Common myeloid progenitor, CD34-positive (primary cell): ENCODE measurements at regions not wholly inside any gene's neighbourhood (a gene's known extent, or its start where the extent isn't known, plus 50 kb on each side); places are given as distances from the start of the nearest gene placed in this dataset.
"Not testable (repeated sequence)": the region's sequence is repeated elsewhere in the genome, so short reads cannot be mapped to it uniquely, and the experiment has no call there.

Experiments used
- CTCF ChIA-PET: fragments of 350-600 bp; sonication (Branson Sonifier 250); formaldehyde crosslinking; loops from one replicate; lab custom pipeline; 2021; ENCODE audit warnings: antibody characterized with exemption; lab: Charles Lee
- POLR2A ChIA-PET: fragments of 350-600 bp; sonication (Branson Sonifier 250); formaldehyde crosslinking; loops from one replicate; lab custom pipeline; 2021; ENCODE audit warnings: antibody characterized with exemption; lab: Charles Lee
- DNase-seq, 3 donors: peaks; one replicate each; pipeline versions ENCODE4 v3.0.0 to v3.0.0-alpha.2; 2013
- H3K27ac ChIP-seq, 2 experiments: 1 replicate in 1 of 2; 2 replicates in 1 of 2; pipeline ENCODE4 v1.7.0; 2013; ENCODE audit warnings: inconsistent platforms in 2 of 2, low read length in 2 of 2, mild to moderate bottlenecking in 2 of 2, low read depth in 1 of 2, moderate library complexity in 1 of 2; ENCODE audit not compliant: severe bottlenecking in 2 of 2, insufficient read depth in 1 of 2, poor library complexity in 1 of 2
- H3K27me3 ChIP-seq, 5 experiments: replicated peaks in 2 of 5; 1 replicate in 3 of 5; 2 replicates in 2 of 5; pipeline versions ENCODE4 v1.6.1 to v1.7.0; 2013; ENCODE audit warnings: low read length in 4 of 5, mild to moderate bottlenecking in 2 of 5, moderate library complexity in 2 of 5, inconsistent platforms in 1 of 5; ENCODE audit not compliant: insufficient read depth in 5 of 5, control insufficient read depth in 4 of 5
- H3K36me3 ChIP-seq, 4 experiments: 1 replicate in 2 of 4; 2 replicates in 2 of 4; pipeline versions ENCODE4 v1.6.1 to v1.7.0; 2013; ENCODE audit warnings: low read length in 3 of 4, control low read depth in 1 of 4, mild to moderate bottlenecking in 1 of 4; ENCODE audit not compliant: control insufficient read depth in 4 of 4, insufficient read depth in 4 of 4
- H3K4me1 ChIP-seq, 4 experiments: 1 replicate in 3 of 4; 2 replicates in 1 of 4; pipeline versions ENCODE4 v1.6.1 to v1.7.1; 2013; ENCODE audit warnings: low read length in 3 of 4, mild to moderate bottlenecking in 3 of 4, control low read depth in 1 of 4, inconsistent platforms in 1 of 4, moderate library complexity in 1 of 4; ENCODE audit not compliant: control insufficient read depth in 4 of 4, insufficient read depth in 4 of 4; ENCODE audit errors: control extremely low read depth in 1 of 4
- H3K4me3 ChIP-seq, 7 experiments: 1 replicate in 4 of 7; 2 replicates in 3 of 7; pipeline versions ENCODE4 v1.5.1 to v1.7.0; 2013; ENCODE audit warnings: mild to moderate bottlenecking in 7 of 7, low read length in 6 of 7, moderate library complexity in 6 of 7, inconsistent platforms in 2 of 7, low read depth in 2 of 7, control low read depth in 1 of 7; ENCODE audit not compliant: insufficient read depth in 4 of 7, control insufficient read depth in 1 of 7; ENCODE audit errors: extremely low read depth in 1 of 7
- H3K9me3 ChIP-seq, 5 experiments: 1 replicate in 4 of 5; 2 replicates in 1 of 5; pipeline versions ENCODE4 v1.6.1 to v1.7.1; 2013; ENCODE audit warnings: low read length in 4 of 5, mild to moderate bottlenecking in 2 of 5, inconsistent platforms in 1 of 5, low read depth in 1 of 5, moderate library complexity in 1 of 5; ENCODE audit not compliant: control insufficient read depth in 4 of 5, insufficient read depth in 2 of 5; ENCODE audit errors: control extremely low read depth in 1 of 5
- WGBS: methylation state at CpG from one replicate; pipeline ENCODE4 v1.1.5; 2013; ENCODE audit not compliant: insufficient coverage; 5-methylcytosine and 5-hydroxymethylcytosine counted together

DNA sequence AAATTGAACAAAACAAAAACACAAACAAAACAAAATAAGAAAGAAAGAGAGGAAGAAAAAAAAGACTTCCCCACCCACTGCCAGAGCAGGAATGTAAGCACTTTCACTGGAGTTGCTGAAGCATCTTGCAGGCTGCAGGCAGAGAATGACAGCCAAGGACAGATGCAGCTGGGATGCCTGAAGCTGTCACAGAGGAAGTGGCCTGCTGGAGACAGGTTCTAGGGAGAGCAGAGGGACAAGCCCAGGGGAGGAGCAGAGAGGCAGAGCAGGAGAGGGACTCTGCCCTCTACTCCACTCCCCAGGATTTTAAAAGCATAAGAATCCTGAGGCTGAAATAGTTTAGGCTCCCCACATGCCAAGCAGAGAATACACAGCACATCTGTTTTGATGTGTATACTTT is 326.2 kb downstream of the TUSC7 start:
- no peaks in the 10 kb centered on the region for H3K36me3 ChIP-seq
- ChIA-PET CTCF (interaction anchor here (0.9 to 1.9 kb wide), 3 partner anchors 14 to 404 kb away, joined by 3 to 7 read pairs (median 4); no protein-coding TSS in a partner anchor), POLR2A (no interaction called here)
- H3K4me3 ChIP-seq: no peak overlapping the region
- H3K27me3 ChIP-seq: no peaks in the 10 kb centered on the region
- peaks cover 0 to 17% (median 5%) of the 10 kb centered on the region in 4 experiments for H3K4me1 ChIP-seq
- no peak overlapping the region for H3K27ac ChIP-seq
- H3K9me3 ChIP-seq: no peaks in the 10 kb centered on the region
- no peak for DNase-seq

DNA sequence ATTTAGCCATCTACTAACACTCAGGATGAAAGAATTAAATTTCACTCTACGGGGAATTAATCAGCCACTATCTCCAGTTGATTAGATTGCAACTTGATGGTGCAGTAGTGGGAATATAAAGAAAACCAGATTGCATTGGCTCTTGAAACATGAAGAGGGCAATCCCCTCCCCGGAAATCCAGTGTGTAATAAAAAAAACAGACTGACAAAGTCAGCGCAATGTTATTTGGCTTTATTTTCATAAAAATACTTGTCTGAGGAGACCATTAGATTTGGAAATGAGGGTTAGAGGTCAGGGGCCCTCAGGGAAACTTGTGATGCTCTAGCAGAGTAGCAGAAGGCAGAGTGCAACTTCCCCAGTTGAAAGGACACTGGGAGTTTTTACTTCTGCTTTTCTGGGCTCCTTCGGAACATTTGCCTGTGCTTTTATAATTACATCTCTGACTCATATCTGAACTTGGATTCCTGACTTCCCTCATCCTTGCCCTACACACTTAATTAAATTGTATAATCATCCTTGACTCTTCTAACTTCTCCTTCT is 326.8 kb downstream of the TUSC7 start:
- Histone ChIP-seq H3K36me3 (no peaks in the 10 kb centered on the region), H3K27ac (no peak overlapping the region), H3K4me1 (peaks cover 0 to 17% (median 5%) of the 10 kb centered on the region in 4 experiments), H3K9me3 (no peaks in the 10 kb centered on the region), H3K4me3 (no peak overlapping the region), H3K27me3 (no peaks in the 10 kb centered on the region)
- ChIA-PET POLR2A (no interaction called here), CTCF (interaction anchor here (1.9 to 2.9 kb wide), 3 partner anchors 15 to 23 kb away, joined by 6 to 9 read pairs (median 7); no protein-coding TSS in a partner anchor)
- peak; percentile 64 to 92 (median 91) for DNase-seq
- WGBS: 7% methylated on average over 2 of the region's 4 CpGs

GRCh38 chr3:117045143-117045542 is 335.6 kb downstream of the TUSC7 start:
- H3K27ac ChIP-seq: no peak overlapping the region
- no peaks in the 10 kb centered on the region for H3K9me3 ChIP-seq
- no peak for DNase-seq
- ChIA-PET POLR2A (no interaction called here), CTCF (no interaction called here)
- no peaks in the 10 kb centered on the region for H3K27me3 ChIP-seq
- no CpG with 5 or more reads among the region's 1 CpG for WGBS
- H3K36me3 ChIP-seq: no peaks in the 10 kb centered on the region
- H3K4me3 ChIP-seq: no peak overlapping the region
- no peaks in the 10 kb centered on the region for H3K4me1 ChIP-seq

- DNase-seq: no peak
- CTCF ChIA-PET: interaction anchor here (0.6 kb wide), 1 partner anchor 26 kb away, joined by 3 read pairs; no protein-coding TSS in a partner anchor
These were observed 338.5 kb downstream of the TUSC7 start for GRCh38 chr3:117047951-117048705.

DNA sequence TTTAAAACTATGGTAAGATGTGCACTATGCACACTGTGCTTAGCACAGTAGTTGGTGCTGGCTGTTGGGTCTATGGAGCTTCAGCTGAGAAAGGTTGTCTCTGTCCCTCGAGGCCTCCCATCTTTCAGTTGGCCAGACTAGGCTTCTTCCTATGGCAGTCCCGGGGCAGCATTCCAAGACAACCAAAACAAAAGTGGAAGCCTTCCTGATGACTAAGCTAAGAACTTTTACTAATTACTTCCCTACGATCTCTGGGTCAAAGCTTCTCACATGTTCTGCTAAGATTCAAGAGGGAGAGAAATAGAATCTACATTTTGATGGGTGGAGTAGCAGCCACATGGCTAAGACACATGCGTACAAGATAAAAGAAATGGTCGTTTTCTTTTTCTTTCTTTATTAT is 342.8 kb downstream of the TUSC7 start:
- DNase-seq: no peak
- Histone ChIP-seq H3K27ac (no peak overlapping the region), H3K27me3 (no peaks in the 10 kb centered on the region), H3K36me3 (no peaks in the 10 kb centered on the region), H3K4me1 (peaks cover 0 to 20% (median 11%) of the 10 kb centered on the region in 4 experiments), H3K9me3 (no peaks in the 10 kb centered on the region), H3K4me3 (no peak overlapping the region)
- 100% methylated on average over 2 of the region's 5 CpGs for WGBS
- ChIA-PET CTCF (interaction anchor here (1.4 kb wide), 1 partner anchor 15 kb away, joined by 6 read pairs; no protein-coding TSS in a partner anchor), POLR2A (no interaction called here)

More at GRCh38 chr3:117047951-117048705, 338.5 kb downstream of the TUSC7 start:
- Histone ChIP-seq H3K4me1 (no peaks in the 10 kb centered on the region), H3K27me3 (no peaks in the 10 kb centered on the region), H3K27ac (no peak overlapping the region), H3K4me3 (no peak overlapping the region), H3K36me3 (no peaks in the 10 kb centered on the region), H3K9me3 (no peaks in the 10 kb centered on the region)
- POLR2A ChIA-PET: no interaction called here

DNA sequence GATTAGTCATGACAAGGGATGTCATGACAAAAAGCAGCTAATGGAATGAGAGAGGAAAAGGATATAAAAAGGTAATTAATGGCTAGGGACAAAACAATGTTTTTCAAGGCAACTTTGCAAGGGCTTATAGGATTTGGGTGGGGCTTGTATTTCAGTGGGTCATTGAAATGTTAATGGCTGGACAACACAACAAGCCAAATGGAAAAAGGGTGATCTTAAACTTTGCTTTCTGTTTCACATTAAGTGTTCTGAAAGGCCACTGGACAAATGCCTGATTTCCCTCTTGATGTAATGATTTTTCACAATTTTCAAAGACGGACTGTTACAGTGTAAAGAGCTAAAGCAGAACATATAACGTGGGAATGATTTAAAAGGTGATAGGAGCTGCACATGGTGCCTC is 345.0 kb downstream of the TUSC7 start:
- Histone ChIP-seq H3K27ac (no peak overlapping the region), H3K36me3 (no peaks in the 10 kb centered on the region), H3K4me3 (peak overlapping the region in 1 of 7 experiments; percentile 28), H3K4me1 (peaks cover 0 to 20% (median 11%) of the 10 kb centered on the region in 4 experiments), H3K9me3 (no peaks in the 10 kb centered on the region), H3K27me3 (no peaks in the 10 kb centered on the region)
- DNase-seq: peak in 2 of 3 donors; percentile 3 to 16
- CTCF ChIA-PET: interaction anchor here (1.5 kb wide), 1 partner anchor 16 kb away, joined by 3 read pairs; no protein-coding TSS in a partner anchor
- WGBS: 100% methylated on average over 1 of the region's 2 CpGs
- POLR2A ChIA-PET: no interaction called here

- POLR2A ChIA-PET, H3K9me3 ChIP-seq, H3K4me3 ChIP-seq, H3K36me3 ChIP-seq, H3K27ac ChIP-seq, H3K27me3 ChIP-seq: not testable (repeated sequence)
- 74% methylated on average over 4 of the region's 5 CpGs for WGBS
- peaks cover 0 to 20% (median 11%) of the 10 kb centered on the region in 4 experiments for H3K4me1 ChIP-seq
- CTCF ChIA-PET: interaction anchor here (0.7 to 2.3 kb wide), 4 partner anchors 27 to 469 kb away, joined by 3 to 6 read pairs (median 4); no protein-coding TSS in a partner anchor
- peak in 2 of 3 donors; percentile 5 to 21 for DNase-seq
These were observed 347.4 kb downstream of the TUSC7 start for GRCh38 chr3:117056946-117057345.
